GM10248 (cell line): ENCODE measurements at regions not wholly inside any gene's neighbourhood (a gene's known extent, or its start where the extent isn't known, plus 50 kb on each side); places are given as distances from the start of the nearest gene placed in this dataset.
"Not testable (repeated sequence)": the region's sequence is repeated elsewhere in the genome, so short reads cannot be mapped to it uniquely, and the experiment has no call there.

ENCODE experiments used
- CTCF ChIA-PET: fragments of 300-600 bp; sonication (Branson Sonifier 250); formaldehyde crosslinking; extraction: SDS; loops from one replicate; lab custom pipeline; 2021; ENCODE audit warnings: antibody characterized with exemption; lab: Yijun Ruan, JAX
- POLR2A ChIA-PET: fragments of 350-650 bp; sonication (Branson Sonifier 250); formaldehyde crosslinking; extraction: SDS; loops from one replicate; lab custom pipeline; 2020; ENCODE audit warnings: antibody characterized with exemption; lab: Yijun Ruan, JAX
- DNase-seq: peaks from one replicate; pipeline ENCODE4 v3.0.0; 2012; ENCODE audit errors: extremely low spot score
- CTCF ChIP-seq: IDR thresholded peaks from 2 replicates; pipeline ENCODE4 v1.5.1; 2012; ENCODE audit warnings: mild to moderate bottlenecking, low read depth; ENCODE audit errors: extremely low read depth, missing control alignments, control extremely low read depth

GRCh38 chr2:52341732-52342131 is 1309.8 kb upstream of the NRXN1 start:
- no peak for DNase-seq
- ChIA-PET CTCF (no interaction called here), POLR2A (no interaction called here)
- no peak for TF ChIP-seq CTCF

GRCh38 chr2:52340171-52340570 is 1308.2 kb upstream of the NRXN1 start:
- no peak for TF ChIP-seq CTCF
- POLR2A ChIA-PET: interaction anchor here (0.6 kb wide), 1 partner anchor 1467 kb away, joined by 4 read pairs; no protein-coding TSS in a partner anchor
- CTCF ChIA-PET: no interaction called here
- DNase-seq: no peak

- POLR2A ChIA-PET, CTCF ChIA-PET, DNase-seq: not testable (repeated sequence)
Observed at GRCh38 chr2:52337786-52338185, 1305.9 kb upstream of the NRXN1 start.

GRCh38 chr2:52336951-52337350 is 1305.0 kb upstream of the NRXN1 start:
- ChIA-PET POLR2A (no interaction called here), CTCF (no interaction called here)
- TF ChIP-seq CTCF: no peak
- no peak for DNase-seq

DNA sequence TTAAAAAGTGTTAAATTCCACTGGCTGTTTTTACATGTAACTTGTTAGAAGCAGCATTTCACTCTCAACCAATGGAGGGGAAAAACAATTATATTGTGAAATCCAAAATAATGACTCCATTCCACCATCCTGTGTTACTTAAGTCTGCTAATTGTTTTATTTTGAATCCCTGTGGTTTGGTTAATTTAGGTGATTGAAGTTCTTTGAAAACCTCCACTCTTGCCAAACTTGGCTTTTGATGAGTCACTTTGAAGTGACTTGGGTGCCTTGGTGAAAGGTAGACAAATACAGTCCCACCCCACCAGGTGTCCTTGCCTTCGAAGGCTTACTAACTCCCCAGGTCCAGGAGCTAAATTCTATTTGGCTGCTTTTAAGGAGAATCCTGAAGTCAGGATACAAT is 1303.8 kb upstream of the NRXN1 start:
- ChIA-PET CTCF (no interaction called here), POLR2A (no interaction called here)
- no peak for DNase-seq

GRCh38 chr2:52334185-52334584 is 1302.3 kb upstream of the NRXN1 start:
- no peak for TF ChIP-seq CTCF
- POLR2A ChIA-PET: no interaction called here
- DNase-seq: no peak
- CTCF ChIA-PET: no interaction called here

More for the DNA sequence above, 1303.8 kb upstream of the NRXN1 start:
- TF ChIP-seq CTCF: no peak

DNA sequence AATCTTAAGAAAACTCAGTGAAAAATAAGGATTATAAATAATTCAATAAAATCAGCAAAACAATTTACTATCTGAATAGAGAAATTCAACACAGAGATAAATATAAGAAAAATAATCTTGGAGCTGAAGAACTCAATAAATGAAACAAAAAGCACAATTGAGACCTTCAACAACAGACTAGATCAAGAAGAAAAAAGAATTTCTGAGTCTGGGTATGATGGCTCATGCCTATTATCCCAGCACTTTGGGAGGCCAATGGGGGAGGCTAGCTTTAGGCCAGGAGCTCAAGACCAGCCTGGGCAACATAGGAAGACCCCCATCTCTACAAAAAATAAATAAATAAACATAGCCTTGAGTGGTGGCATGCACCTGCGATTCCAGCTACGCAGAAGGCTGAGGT is 1295.7 kb upstream of the NRXN1 start:
- POLR2A ChIA-PET: no interaction called here
- no peak for DNase-seq

More for the DNA sequence above, 1295.7 kb upstream of the NRXN1 start:
- no peak for TF ChIP-seq CTCF
- CTCF ChIA-PET: interaction anchor here (1.0 to 1.3 kb wide), 2 partner anchors 11 to 24 kb away, joined by 3 to 4 read pairs; no protein-coding TSS in a partner anchor
